Right lobe of liver (tissue), 4 donors: ENCODE measurements at regions not wholly inside any gene's neighbourhood (a gene's known extent, or its start where the extent isn't known, plus 50 kb on each side); places are given as distances from the start of the nearest gene placed in this dataset.

Experiments used
- CTCF ChIP-seq, 4 donors: fragments of 200-600 bp in 3 of 4; fragments of 450-650 bp in 1 of 4; IDR thresholded peaks; one replicate each; pipeline versions ENCODE4 v1.5.1 to v1.8.0; 2016 to 2022; ENCODE audit warnings: antibody characterized with exemption in 4 of 4, mild to moderate bottlenecking in 2 of 4
- POLR2A ChIP-seq: fragments of 450-650 bp; IDR thresholded peaks from one replicate; pipeline ENCODE4 v1.6.1; 2017; ENCODE audit warnings: antibody characterized with exemption, mild to moderate bottlenecking
- donor health status: DM: no; HTN: no; CAD: no.
- donor health status: DM: no; HTN: no; CAD: no.
- donor health status: DM: no; HTN: yes; CAD: no.

DNA sequence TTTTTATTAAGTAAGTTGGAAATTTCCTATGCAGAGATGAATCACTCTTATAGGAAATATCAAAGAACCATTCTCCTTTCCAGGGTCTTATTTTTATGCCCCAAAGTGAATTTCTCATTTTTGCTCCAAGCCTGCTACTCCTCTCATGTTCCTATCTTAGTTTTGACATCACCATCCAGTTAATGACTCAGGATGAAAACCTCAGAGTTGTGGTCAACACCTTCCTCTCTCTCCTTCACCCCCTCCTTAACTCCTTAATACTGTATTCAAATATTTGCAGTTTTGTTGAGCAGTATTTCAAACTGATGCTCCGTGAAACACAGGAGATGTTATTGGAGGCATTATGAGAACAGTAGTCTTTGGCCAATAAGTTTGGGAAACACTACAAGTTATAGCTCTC lies 64.1 kb downstream of the NRN1 start:
- TF ChIP-seq CTCF (IDR thresholded peaks at IDR 0.05): no peak
- TF ChIP-seq POLR2A: no peak
